Esophagus squamous epithelium (tissue), 5 donors: ENCODE measurements at regions not wholly inside any gene's neighbourhood (a gene's known extent, or its start where the extent isn't known, plus 50 kb on each side); places are given as distances from the start of the nearest gene placed in this dataset.
"Not testable (repeated sequence)": the region's sequence is repeated elsewhere in the genome, so short reads cannot be mapped to it uniquely, and the experiment has no call there.

Experiments used
- DNase-seq: peaks from one replicate; lab custom pipeline; 2025; lab: John Stamatoyannopoulos, UW
- H3K27ac ChIP-seq, 4 donors: fragments of 200-600 bp; sonication (generic); one replicate each; pipeline ENCODE4 v1.5.1; 2016 to 2019; ENCODE audit warnings: mild to moderate bottlenecking in 1 of 4
- H3K27me3 ChIP-seq, 4 donors: fragments of 200-600 bp; sonication (generic); 1 replicate in 3 of 4; 2 replicates in 1 of 4; pipeline versions ENCODE4 v1.5.1 to v1.6.0; 2017 to 2021; ENCODE audit warnings: antibody characterized with exemption in 1 of 4
- H3K36me3 ChIP-seq, 3 donors: fragments of 200-600 bp; sonication (generic); one replicate each; pipeline ENCODE4 v1.5.1; 2016 to 2019
- H3K4me1 ChIP-seq, 3 donors: fragments of 200-600 bp; sonication (generic); one replicate each; pipeline ENCODE4 v1.5.1; 2017 to 2019
- H3K4me3 ChIP-seq, 4 donors: fragments of 200-600 bp; sonication (generic); 1 replicate in 3 of 4; 2 replicates in 1 of 4; pipeline ENCODE4 v1.5.1; 2016 to 2019; ENCODE audit warnings: mild to moderate bottlenecking in 2 of 4, moderate library complexity in 1 of 4
- H3K9me3 ChIP-seq, 3 donors: fragments of 200-600 bp; sonication (generic); one replicate each; pipeline ENCODE4 v1.5.1; 2016 to 2019
- CTCF ChIP-seq, 6 experiments: fragments of 450-650 bp in 4 of 6; fragments of 200-600 bp in 2 of 6; sonication (generic) in 2 of 6; IDR thresholded peaks; one replicate each; pipeline ENCODE4 v1.5.1; 2016 to 2019; ENCODE audit warnings: antibody characterized with exemption in 6 of 6, mild to moderate bottlenecking in 4 of 6, moderate library complexity in 4 of 6
- POLR2A ChIP-seq, 4 donors: fragments of 450-650 bp; IDR thresholded peaks; one replicate each; pipeline ENCODE4 v1.6.1; 2017; ENCODE audit warnings: antibody characterized with exemption in 4 of 4, mild to moderate bottlenecking in 4 of 4, moderate library complexity in 3 of 4
- WGBS, 2 donors: methylation state at CpG; one replicate each; pipeline ENCODE4 v1.1.5; 2018; 5-methylcytosine and 5-hydroxymethylcytosine counted together
- intact Hi-C: fragments of 100-400 bp; cut with DNase I; formaldehyde crosslinking; loops from one replicate; pipeline ENCODE4 v1.15.0; 2022
- donor health status: DM: yes; HTN: yes; CAD: no.

- DNase-seq, result no peak
- 90 to 93% methylated on average over 3 of the region's 3 CpGs for WGBS, 2 donors
- no peaks in the 10 kb centered on the region for H3K36me3 ChIP-seq
- H3K9me3 ChIP-seq, result no peaks in the 10 kb centered on the region
- intact Hi-C loops, result no loop called here
- TF ChIP-seq POLR2A (IDR thresholded peaks at IDR 0.05), result no peak
- TF ChIP-seq CTCF (IDR thresholded peaks at IDR 0.05), result no peak
- peaks cover 0 to 14% (median 0%) of the 10 kb centered on the region in 3 donors for H3K4me1 ChIP-seq
- H3K4me3 ChIP-seq, result no peak overlapping the region
- H3K27ac ChIP-seq, result no peak overlapping the region
- H3K27me3 ChIP-seq, result no peaks in the 10 kb centered on the region
Measured at GRCh38 chr3:188008582-188009213, 145.3 kb upstream of the LPP start.

GRCh38 chr3:188010478-188010877 lies 143.5 kb upstream of the LPP start:
- TF ChIP-seq CTCF (IDR thresholded peaks at IDR 0.05) (no peak), POLR2A (IDR thresholded peaks at IDR 0.05) (no peak)
- no peak for DNase-seq
- Histone ChIP-seq H3K27ac (no peak overlapping the region), H3K27me3 (no peaks in the 10 kb centered on the region), H3K9me3 (no peaks in the 10 kb centered on the region), H3K36me3 (no peaks in the 10 kb centered on the region), H3K4me1 (peaks cover 0 to 6% (median 0%) of the 10 kb centered on the region in 3 donors), H3K4me3 (no peak overlapping the region)
- intact Hi-C loops, result no loop called here
- WGBS, 2 donors, result 68 to 84% methylated on average over 8 of the region's 8 CpGs

GRCh38 chr3:188019727-188020126 lies 134.2 kb upstream of the LPP start:
- WGBS, 2 donors, result 73 to 74% methylated on average over 4 of the region's 4 CpGs
- no peak overlapping the region for H3K4me3 ChIP-seq
- no peak for DNase-seq
- H3K27me3 ChIP-seq, result peaks cover 0 to 3% (median 0%) of the 10 kb centered on the region in 4 donors
- TF ChIP-seq POLR2A (IDR thresholded peaks at IDR 0.05), result no peak
- H3K27ac ChIP-seq, result no peak overlapping the region
- intact Hi-C loops, result no loop called here
- H3K4me1 ChIP-seq, result no peaks in the 10 kb centered on the region
- no peaks in the 10 kb centered on the region for H3K36me3 ChIP-seq
- H3K9me3 ChIP-seq, result no peaks in the 10 kb centered on the region

GRCh38 chr3:188021041-188021440 lies 132.9 kb upstream of the LPP start:
- DNase-seq, result no peak
- 75 to 88% methylated on average over 3 of the region's 3 CpGs for WGBS, 2 donors
- peaks cover 0 to 3% (median 0%) of the 10 kb centered on the region in 4 donors for H3K27me3 ChIP-seq
- no peaks in the 10 kb centered on the region for H3K4me1 ChIP-seq
- H3K9me3 ChIP-seq, result no peaks in the 10 kb centered on the region
- intact Hi-C loops, result no loop called here
- no peak for TF ChIP-seq CTCF (IDR thresholded peaks at IDR 0.05)
- no peak for TF ChIP-seq POLR2A (IDR thresholded peaks at IDR 0.05)
- H3K4me3 ChIP-seq, result no peak overlapping the region
- no peak overlapping the region for H3K27ac ChIP-seq
- no peaks in the 10 kb centered on the region for H3K36me3 ChIP-seq

- no peak for TF ChIP-seq POLR2A (IDR thresholded peaks at IDR 0.05)
- no peak for TF ChIP-seq CTCF (IDR thresholded peaks at IDR 0.05)
- Histone ChIP-seq H3K27me3 (peaks cover 0 to under 1% (median 0%) of the 10 kb centered on the region in 4 donors), H3K27ac (no peak overlapping the region), H3K4me3 (no peak overlapping the region), H3K9me3 (no peaks in the 10 kb centered on the region), H3K36me3 (no peaks in the 10 kb centered on the region), H3K4me1 (peaks cover 0 to 2% (median 0%) of the 10 kb centered on the region in 3 donors)
- no peak for DNase-seq
- intact Hi-C loops, result no loop called here
- 57 to 83% methylated on average over 5 to 7 of the region's 7 CpGs for WGBS, 2 donors
Measured at GRCh38 chr3:188021502-188022040, 132.4 kb upstream of the LPP start.

GRCh38 chr3:188022902-188023301 lies 131.1 kb upstream of the LPP start:
- H3K27me3 ChIP-seq, H3K4me1 ChIP-seq, H3K9me3 ChIP-seq, H3K4me3 ChIP-seq, H3K27ac ChIP-seq, DNase-seq, H3K36me3 ChIP-seq, intact Hi-C loops: not testable (repeated sequence)
- 67 to 96% methylated on average over 1 to 4 of the region's 4 CpGs for WGBS, 2 donors
